ENCODE measurements at regions not wholly inside any gene's neighbourhood (a gene's known extent, or its start where the extent isn't known, plus 50 kb on each side); places are given as distances from the start of the nearest gene placed in this dataset.

- DNase-seq (ENCODE audit: low spot score): no peak
These were observed 251.7 kb upstream of the NOVA1 start for GRCh38 chr14:26849514-26849913.

GRCh38 chr14:26851793-26852192, 254.0 kb upstream of the NOVA1 start:
- no peak for DNase-seq (ENCODE audit: low spot score)

GRCh38 chr14:26855077-26855753, 257.4 kb upstream of the NOVA1 start:
- DNase-seq (ENCODE audit: low spot score): no peak

- DNase-seq (ENCODE audit: low spot score): no peak
These were observed 259.2 kb upstream of the NOVA1 start for GRCh38 chr14:26856876-26857518.

- no peak for DNase-seq (ENCODE audit: low spot score)
These were observed 261.6 kb upstream of the NOVA1 start for GRCh38 chr14:26859483-26859882.

- DNase-seq (ENCODE audit: low spot score): no peak
These were observed 262.3 kb upstream of the NOVA1 start for GRCh38 chr14:26860111-26860510.

- DNase-seq (ENCODE audit: low spot score): no peak
These were observed 265.9 kb upstream of the NOVA1 start for GRCh38 chr14:26863736-26864135.

GRCh38 chr14:26866721-26867120, 268.9 kb upstream of the NOVA1 start:
- DNase-seq (ENCODE audit: low spot score): no peak

GRCh38 chr14:26867171-26867757, 269.4 kb upstream of the NOVA1 start:
- no peak for DNase-seq (ENCODE audit: low spot score)

GRCh38 chr14:26870096-26870495, 272.3 kb upstream of the NOVA1 start:
- no peak for DNase-seq (ENCODE audit: low spot score)

- no peak for DNase-seq (ENCODE audit: low spot score)
These were observed 273.1 kb upstream of the NOVA1 start for GRCh38 chr14:26870722-26871617.

- DNase-seq (ENCODE audit: low spot score): peak; percentile 7
These were observed 274.9 kb upstream of the NOVA1 start for GRCh38 chr14:26872515-26873361.

GRCh38 chr14:26873362-26873960, 275.6 kb upstream of the NOVA1 start:
- DNase-seq (ENCODE audit: low spot score): no peak

GRCh38 chr14:26887847-26888246, 290.0 kb upstream of the NOVA1 start:
- no peak for DNase-seq (ENCODE audit: low spot score)

GRCh38 chr14:26888592-26888991, 290.8 kb upstream of the NOVA1 start:
- no peak for DNase-seq (ENCODE audit: low spot score)

GRCh38 chr14:26896447-26896846, 298.6 kb upstream of the NOVA1 start:
- DNase-seq (ENCODE audit: low spot score): no peak

- no peak for DNase-seq (ENCODE audit: low spot score)
These were observed 299.4 kb upstream of the NOVA1 start for GRCh38 chr14:26897196-26897595.

- DNase-seq (ENCODE audit: low spot score): no peak
These were observed 307.4 kb upstream of the NOVA1 start for GRCh38 chr14:26905229-26905628.

- no peak for DNase-seq (ENCODE audit: low spot score)
These were observed 316.0 kb upstream of the NOVA1 start for GRCh38 chr14:26913786-26914185.

GRCh38 chr14:26917086-26917485, 319.3 kb upstream of the NOVA1 start:
- DNase-seq (ENCODE audit: low spot score): peak; percentile 21
